SJCRH30 (cell line): ENCODE measurements at regions not wholly inside any gene's neighbourhood (a gene's known extent, or its start where the extent isn't known, plus 50 kb on each side); places are given as distances from the start of the nearest gene placed in this dataset.
"Not testable (repeated sequence)": the region's sequence is repeated elsewhere in the genome, so short reads cannot be mapped to it uniquely, and the experiment has no call there.

ENCODE experiments used
- DNase-seq, 2 experiments: peaks; one replicate each; pipeline ENCODE4 v3.0.0-alpha.2; 2015 to 2020
- H3K27ac ChIP-seq: fragments of 250-450 bp; sonication (Bioruptor Pico); 2 replicates; pipeline ENCODE4 v1.5.1; 2020; ENCODE audit warnings: mild to moderate bottlenecking, moderate library complexity
- H3K27me3 ChIP-seq: fragments of 250-450 bp; sonication (Bioruptor Pico); 2 replicates; pipeline ENCODE4 v1.5.1; 2020; ENCODE audit warnings: mild to moderate bottlenecking, moderate library complexity
- H3K36me3 ChIP-seq: fragments of 250-450 bp; sonication (Bioruptor Pico); 2 replicates; pipeline ENCODE4 v1.5.1; 2020; ENCODE audit warnings: mild to moderate bottlenecking, moderate library complexity
- H3K4me1 ChIP-seq: fragments of 250-450 bp; sonication (Bioruptor Pico); 2 replicates; pipeline ENCODE4 v1.5.1; 2020; ENCODE audit warnings: mild to moderate bottlenecking, moderate library complexity
- H3K4me3 ChIP-seq: fragments of 250-450 bp; sonication (Bioruptor Pico); 2 replicates; pipeline ENCODE4 v1.5.1; 2020; ENCODE audit warnings: mild to moderate bottlenecking, moderate library complexity
- H3K9me3 ChIP-seq: fragments of 250-450 bp; sonication (Bioruptor Pico); replicated peaks from 2 replicates; pipeline ENCODE4 v1.5.1; 2020; ENCODE audit warnings: mild to moderate bottlenecking, moderate library complexity

- H3K27me3 ChIP-seq, H3K36me3 ChIP-seq, H3K4me1 ChIP-seq, H3K9me3 ChIP-seq, DNase-seq, H3K4me3 ChIP-seq, H3K27ac ChIP-seq: not testable (repeated sequence)
Measured at GRCh38 chr3:59360312-59360711, 310.5 kb upstream of the CFAP20DC start.

GRCh38 chr3:59341459-59341858, 291.6 kb upstream of the CFAP20DC start:
- Histone ChIP-seq H3K27me3 (no peaks in the 10 kb centered on the region), H3K9me3 (no peaks in the 10 kb centered on the region), H3K4me1 (no peaks in the 10 kb centered on the region), H3K36me3 (no peaks in the 10 kb centered on the region), H3K4me3 (no peak overlapping the region), H3K27ac (no peak overlapping the region)
- DNase-seq: no peak

GRCh38 chr3:59339818-59340217, 290.0 kb upstream of the CFAP20DC start:
- no peak overlapping the region for H3K27ac ChIP-seq
- H3K4me1 ChIP-seq: no peaks in the 10 kb centered on the region
- no peaks in the 10 kb centered on the region for H3K9me3 ChIP-seq
- no peaks in the 10 kb centered on the region for H3K36me3 ChIP-seq
- no peak overlapping the region for H3K4me3 ChIP-seq
- no peaks in the 10 kb centered on the region for H3K27me3 ChIP-seq
- DNase-seq: no peak

DNA sequence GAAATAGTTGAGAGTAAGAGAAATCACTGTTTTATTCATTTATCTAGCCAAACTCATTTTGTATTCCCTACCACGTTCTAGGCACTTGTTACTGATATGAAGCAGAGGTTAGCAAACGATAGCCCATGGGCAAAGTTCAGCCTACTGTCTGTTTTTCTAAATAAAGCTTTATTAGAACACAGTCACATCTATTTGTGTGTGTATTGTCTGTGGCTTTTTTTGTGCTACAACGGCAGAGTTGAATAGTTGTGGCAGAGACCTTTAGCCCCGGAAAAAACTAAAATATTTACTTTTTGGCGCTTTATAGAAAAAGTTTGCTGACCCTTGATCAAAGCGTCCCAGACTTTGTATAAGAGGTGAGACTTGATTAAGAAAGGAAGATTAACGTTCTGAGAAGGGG, 289.1 kb upstream of the CFAP20DC start:
- Histone ChIP-seq H3K36me3 (no peaks in the 10 kb centered on the region), H3K9me3 (no peaks in the 10 kb centered on the region), H3K27me3 (no peaks in the 10 kb centered on the region), H3K27ac (no peak overlapping the region), H3K4me3 (no peak overlapping the region), H3K4me1 (no peaks in the 10 kb centered on the region)
- DNase-seq: no peak

DNA sequence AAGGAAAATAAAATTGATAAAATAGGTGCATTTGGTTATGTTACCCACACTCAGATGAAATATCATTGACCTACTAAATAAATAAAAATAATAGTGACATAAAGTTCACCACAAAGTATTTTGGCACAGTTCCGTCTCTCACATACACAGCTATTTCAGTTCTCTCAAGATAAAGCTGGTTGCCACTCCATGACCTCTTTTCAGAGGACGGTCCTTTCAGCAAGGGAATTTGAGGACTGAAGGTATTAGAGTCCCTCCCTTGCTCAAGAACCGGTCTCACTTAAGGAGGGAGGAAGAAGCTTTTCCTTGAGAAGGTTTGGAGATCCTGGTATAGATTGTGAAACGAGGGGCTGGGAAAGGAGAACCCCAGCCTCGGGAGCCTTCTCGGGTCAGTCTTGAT, 285.5 kb upstream of the CFAP20DC start:
- Histone ChIP-seq H3K27me3 (no peaks in the 10 kb centered on the region), H3K4me1 (no peaks in the 10 kb centered on the region), H3K27ac (no peak overlapping the region), H3K9me3 (no peaks in the 10 kb centered on the region), H3K36me3 (no peaks in the 10 kb centered on the region), H3K4me3 (no peak overlapping the region)
- DNase-seq: no peak

DNA sequence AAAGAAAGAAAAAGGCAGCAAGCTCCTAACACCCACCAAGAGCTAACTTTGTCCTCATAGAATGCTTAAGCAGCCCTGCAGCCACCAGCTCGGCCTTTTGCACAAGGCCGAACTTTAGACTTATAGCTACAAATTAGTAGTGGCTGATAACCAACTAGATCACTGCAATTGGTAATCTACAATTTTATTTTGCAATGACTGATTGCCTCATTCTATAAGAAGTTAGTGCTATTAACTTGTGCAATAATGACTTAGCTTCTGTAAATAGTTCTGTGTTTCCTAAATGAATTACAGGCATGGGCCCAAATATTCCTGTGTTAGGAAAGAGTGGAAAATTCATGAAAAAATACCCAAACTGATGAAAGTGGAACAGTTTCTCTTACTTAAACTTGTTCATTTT, 284.8 kb upstream of the CFAP20DC start:
- no peaks in the 10 kb centered on the region for H3K4me1 ChIP-seq
- no peak overlapping the region for H3K4me3 ChIP-seq
- DNase-seq: no peak
- no peaks in the 10 kb centered on the region for H3K36me3 ChIP-seq
- H3K9me3 ChIP-seq: no peaks in the 10 kb centered on the region
- H3K27ac ChIP-seq: no peak overlapping the region
- no peaks in the 10 kb centered on the region for H3K27me3 ChIP-seq

DNA sequence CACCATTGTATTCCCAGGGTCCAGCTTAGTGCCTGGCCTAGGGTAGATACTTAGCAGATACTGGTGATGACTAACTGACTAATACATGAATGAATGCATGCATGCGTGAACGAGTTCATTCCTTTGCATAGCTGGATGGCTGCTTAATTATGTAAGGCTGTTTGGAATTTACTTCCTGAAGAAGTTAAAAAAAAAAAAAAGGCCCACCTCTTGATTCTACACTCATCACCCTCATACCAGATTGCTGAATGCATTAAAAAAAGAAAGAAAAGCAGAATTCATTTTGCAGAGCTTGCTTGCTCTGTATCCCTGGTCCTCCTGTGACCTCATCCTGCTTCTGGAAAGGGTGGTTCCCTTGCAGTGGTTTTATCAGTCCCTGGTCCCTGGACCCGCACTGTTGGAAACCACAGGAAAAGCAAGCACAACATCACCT, 277.6 kb upstream of the CFAP20DC start:
- H3K36me3 ChIP-seq: no peaks in the 10 kb centered on the region
- no peaks in the 10 kb centered on the region for H3K27me3 ChIP-seq
- H3K4me3 ChIP-seq: no peak overlapping the region
- no peak overlapping the region for H3K27ac ChIP-seq
- no peak for DNase-seq
- no peaks in the 10 kb centered on the region for H3K9me3 ChIP-seq
- no peaks in the 10 kb centered on the region for H3K4me1 ChIP-seq

DNA sequence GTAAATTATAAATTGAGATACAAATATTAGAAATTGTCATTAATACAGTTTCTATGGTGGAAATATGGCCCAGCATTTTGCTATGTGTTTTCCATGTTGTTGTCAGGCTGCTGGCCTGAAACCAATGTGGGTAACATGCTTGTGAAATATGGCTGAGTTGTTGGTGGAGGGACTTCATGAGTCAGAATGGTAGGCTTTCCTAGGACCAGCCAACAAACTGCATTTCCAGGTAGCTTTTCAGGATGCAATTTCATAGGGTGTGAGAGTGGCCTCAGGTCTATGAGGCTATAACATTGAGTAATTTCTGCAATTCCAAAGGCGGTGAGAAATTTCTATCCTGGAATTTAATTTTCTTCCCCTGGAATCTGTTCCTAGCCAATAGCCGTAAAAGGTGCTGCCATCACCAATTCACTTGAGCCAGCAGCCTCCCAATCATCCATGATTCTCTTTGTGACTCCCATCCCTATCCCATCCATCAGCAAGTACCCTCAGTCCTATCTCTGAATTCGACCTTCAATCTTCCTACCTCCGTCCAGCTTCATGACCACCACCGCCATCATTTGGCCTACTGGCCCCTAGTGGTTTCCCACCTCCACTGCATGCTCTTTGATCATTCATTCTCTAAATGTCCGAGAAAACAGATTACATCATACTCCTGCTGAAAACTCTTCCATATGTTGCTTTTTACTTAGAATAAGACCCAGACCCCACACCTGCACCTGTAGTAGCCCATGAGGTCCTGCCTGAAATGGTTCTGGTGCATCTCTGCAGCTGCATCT, 276.6 kb upstream of the CFAP20DC start:
- Histone ChIP-seq H3K4me1 (no peaks in the 10 kb centered on the region), H3K4me3 (no peak overlapping the region), H3K27me3 (no peaks in the 10 kb centered on the region), H3K9me3 (no peaks in the 10 kb centered on the region), H3K36me3 (no peaks in the 10 kb centered on the region), H3K27ac (no peak overlapping the region)
- DNase-seq: peak in 1 of 2 experiments; percentile 2

- Histone ChIP-seq H3K27me3 (no peaks in the 10 kb centered on the region), H3K4me1 (no peaks in the 10 kb centered on the region), H3K9me3 (no peaks in the 10 kb centered on the region), H3K27ac (no peak overlapping the region), H3K36me3 (no peaks in the 10 kb centered on the region), H3K4me3 (no peak overlapping the region)
- no peak for DNase-seq
Measured at GRCh38 chr3:59321881-59322540, 272.2 kb upstream of the CFAP20DC start.

GRCh38 chr3:59320080-59320479, 270.3 kb upstream of the CFAP20DC start:
- Histone ChIP-seq H3K27ac (no peak overlapping the region), H3K4me1 (no peaks in the 10 kb centered on the region), H3K4me3 (no peak overlapping the region), H3K27me3 (no peaks in the 10 kb centered on the region), H3K9me3 (no peaks in the 10 kb centered on the region), H3K36me3 (no peaks in the 10 kb centered on the region)
- DNase-seq: no peak

DNA sequence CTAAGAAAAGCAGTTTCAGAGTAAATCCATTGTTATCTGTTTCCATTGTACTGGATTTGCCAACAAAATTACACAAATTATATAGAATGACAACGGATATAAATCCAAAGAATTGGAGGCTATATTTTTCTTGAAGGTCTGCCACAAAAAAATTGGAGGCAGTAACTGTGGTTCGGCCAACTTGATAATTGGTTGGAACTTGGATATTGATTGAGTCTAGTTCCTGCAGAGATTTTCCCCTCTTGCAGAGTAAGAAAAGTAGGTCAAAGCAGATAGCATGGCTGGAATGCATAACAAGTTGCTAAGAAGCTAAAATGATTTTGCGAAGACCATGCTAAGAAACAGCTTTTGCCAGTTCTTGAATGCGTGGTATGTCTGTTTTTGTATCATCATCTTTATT, 269.6 kb upstream of the CFAP20DC start:
- H3K27ac ChIP-seq: no peak overlapping the region
- H3K36me3 ChIP-seq: no peaks in the 10 kb centered on the region
- no peaks in the 10 kb centered on the region for H3K27me3 ChIP-seq
- H3K4me1 ChIP-seq: no peaks in the 10 kb centered on the region
- no peak overlapping the region for H3K4me3 ChIP-seq
- DNase-seq: no peak
- no peaks in the 10 kb centered on the region for H3K9me3 ChIP-seq

DNA sequence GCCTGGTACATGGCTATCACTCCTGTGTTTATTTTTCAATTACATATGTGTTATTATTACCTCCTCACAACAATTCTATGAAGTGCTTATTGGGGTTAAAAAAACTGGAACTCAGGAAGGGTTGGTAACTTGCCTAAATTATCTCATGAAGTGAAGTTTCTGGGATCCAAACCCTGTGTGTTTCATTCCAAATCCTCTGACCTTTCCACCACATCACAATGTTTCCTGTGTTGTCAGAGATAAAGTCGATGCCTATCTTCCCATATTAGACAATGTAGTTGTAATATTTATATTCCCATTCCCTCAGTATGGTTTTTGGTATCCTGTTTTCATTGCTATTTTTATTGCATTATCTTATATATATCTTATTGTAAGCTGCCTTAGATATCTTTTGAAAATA, 269.1 kb upstream of the CFAP20DC start:
- Histone ChIP-seq H3K4me3 (no peak overlapping the region), H3K36me3 (no peaks in the 10 kb centered on the region)
- DNase-seq: no peak

GRCh38 chr3:59317386-59317785, 267.6 kb upstream of the CFAP20DC start:
- no peaks in the 10 kb centered on the region for H3K27me3 ChIP-seq
- H3K4me3 ChIP-seq: no peak overlapping the region
- no peak overlapping the region for H3K27ac ChIP-seq
- no peaks in the 10 kb centered on the region for H3K9me3 ChIP-seq
- DNase-seq: no peak
- H3K4me1 ChIP-seq: no peaks in the 10 kb centered on the region
- no peaks in the 10 kb centered on the region for H3K36me3 ChIP-seq

More for the DNA sequence above, 269.1 kb upstream of the CFAP20DC start:
- Histone ChIP-seq H3K4me1 (no peaks in the 10 kb centered on the region), H3K27ac (no peak overlapping the region), H3K27me3 (no peaks in the 10 kb centered on the region), H3K9me3 (no peaks in the 10 kb centered on the region)

DNA sequence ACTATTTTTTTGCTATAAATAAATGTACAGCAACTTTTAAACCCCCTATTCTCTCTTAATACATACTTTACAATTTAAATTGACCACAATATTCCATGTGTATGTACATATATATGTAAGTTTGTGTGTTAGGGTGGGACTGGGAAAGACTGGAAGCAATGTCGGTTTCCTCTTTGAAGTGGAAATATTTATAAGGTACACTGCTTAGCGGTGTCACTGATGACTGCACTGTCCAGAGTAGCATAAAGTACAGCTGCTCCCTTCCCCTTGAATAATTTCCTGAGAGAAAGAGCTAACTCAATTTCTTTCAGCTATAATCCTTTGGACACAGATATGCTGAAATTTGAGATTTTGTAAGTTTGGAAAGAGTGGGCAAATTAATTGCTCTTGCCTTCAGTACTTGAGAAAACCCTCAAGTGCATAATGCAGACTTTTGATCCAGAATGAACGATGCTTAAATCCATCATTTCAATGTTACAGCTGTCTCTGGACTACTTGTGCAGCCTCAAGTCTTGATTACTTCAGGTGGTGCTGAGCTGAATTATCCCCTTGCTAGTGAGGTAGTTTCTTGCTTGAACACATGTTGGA, 267.0 kb upstream of the CFAP20DC start:
- Histone ChIP-seq H3K27ac (no peak overlapping the region), H3K4me1 (no peaks in the 10 kb centered on the region), H3K9me3 (no peaks in the 10 kb centered on the region), H3K36me3 (no peaks in the 10 kb centered on the region), H3K4me3 (no peak overlapping the region), H3K27me3 (no peaks in the 10 kb centered on the region)
- peak in 1 of 2 experiments; percentile 14 for DNase-seq

DNA sequence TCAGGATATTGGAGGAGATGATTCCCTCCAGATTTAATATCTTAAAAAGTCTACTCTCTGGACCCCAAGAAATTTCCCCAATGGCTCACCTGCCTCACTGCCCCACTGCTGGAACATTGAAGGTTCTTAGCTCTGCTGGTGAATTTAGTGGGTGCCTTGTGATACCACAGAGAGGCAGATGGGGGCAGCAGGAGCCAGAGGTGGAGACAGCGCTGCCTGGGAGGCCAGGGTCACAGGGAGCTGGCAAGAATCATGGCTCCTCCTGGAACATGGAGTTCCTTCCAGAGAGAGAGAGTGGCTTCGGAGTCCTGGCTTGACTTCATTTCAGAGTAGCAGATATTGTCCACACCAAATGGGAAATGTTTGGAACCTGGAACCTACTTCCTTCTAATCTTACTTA, 263.5 kb upstream of the CFAP20DC start:
- Histone ChIP-seq H3K4me1 (no peaks in the 10 kb centered on the region), H3K36me3 (no peaks in the 10 kb centered on the region)
- peak; percentile 10 to 38 for DNase-seq

More for the DNA sequence above, 263.5 kb upstream of the CFAP20DC start:
- no peak overlapping the region for H3K4me3 ChIP-seq
- no peaks in the 10 kb centered on the region for H3K27me3 ChIP-seq
- no peak overlapping the region for H3K27ac ChIP-seq
- no peaks in the 10 kb centered on the region for H3K9me3 ChIP-seq
